ENCODE measurements at regions not wholly inside any gene's neighbourhood (a gene's known extent, or its start where the extent isn't known, plus 50 kb on each side); places are given as distances from the start of the nearest gene placed in this dataset.

- intact Hi-C loops (cut with micrococcal nuclease): no loop called here
- Mint-ChIP-seq H3K4me1 (ENCODE audit: low read depth) (no peaks in the 10 kb centered on the region), H3K4me3 (ENCODE audit: low read depth) (no peak overlapping the region), H3K27ac (no peak overlapping the region), H3K27me3 (ENCODE audit: low read depth) (no peaks in the 10 kb centered on the region), H3K36me3 (ENCODE audit: low read depth) (no peaks in the 10 kb centered on the region), H3K9me3 (peaks cover 11% of the 10 kb centered on the region)
- no peak for DNase-seq (ENCODE audit: low spot score)
Measured at GRCh38 chr16:72389791-72390190, 217.8 kb upstream of the PMFBP1 start.

DNA sequence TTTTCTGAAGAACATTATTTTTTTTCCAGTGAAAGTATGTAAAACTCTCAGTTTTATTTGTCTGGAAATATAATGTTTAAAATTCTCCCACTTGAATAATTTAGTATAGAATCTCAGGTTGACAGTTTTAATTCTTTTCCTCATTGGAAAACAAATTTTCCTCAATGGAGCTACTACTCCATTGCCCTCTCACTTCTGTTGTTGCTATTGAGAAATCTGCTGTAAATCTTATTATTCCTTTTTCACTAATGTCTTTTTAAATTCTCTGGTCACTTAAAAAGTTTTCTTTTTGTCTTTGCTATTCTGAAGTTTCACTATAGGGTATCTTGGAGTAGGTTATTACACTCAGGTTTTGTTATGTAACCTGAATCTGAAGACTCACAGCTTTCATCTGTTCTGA lies 216.1 kb upstream of the PMFBP1 start:
- no peaks in the 10 kb centered on the region for H3K9me3 Mint-ChIP-seq
- H3K4me1 Mint-ChIP-seq (ENCODE audit: low read depth): no peaks in the 10 kb centered on the region
- no peak overlapping the region for H3K27ac Mint-ChIP-seq
- H3K36me3 Mint-ChIP-seq (ENCODE audit: low read depth): no peaks in the 10 kb centered on the region
- intact Hi-C loops (cut with micrococcal nuclease): no loop called here
- H3K4me3 Mint-ChIP-seq (ENCODE audit: low read depth): no peak overlapping the region
- no peaks in the 10 kb centered on the region for H3K27me3 Mint-ChIP-seq (ENCODE audit: low read depth)
- DNase-seq (ENCODE audit: low spot score): no peak

DNA sequence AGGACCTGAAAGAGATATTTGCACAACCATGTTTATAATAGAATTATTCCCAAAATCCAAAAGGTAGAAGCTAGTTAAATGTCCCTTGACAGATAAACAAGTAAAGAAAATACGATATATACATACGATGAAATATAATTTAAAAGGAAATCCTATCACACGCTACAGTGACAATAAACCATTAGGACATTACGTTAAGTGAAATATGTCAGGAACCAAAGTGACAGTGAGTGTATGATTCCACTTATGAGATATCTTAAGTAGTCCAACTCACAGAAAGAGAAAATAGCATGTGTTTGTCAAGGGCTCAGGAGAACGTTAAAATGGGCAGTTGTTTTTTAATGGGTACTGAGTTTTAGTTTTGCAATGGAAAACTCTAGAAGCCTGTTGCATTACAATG lies 212.7 kb upstream of the PMFBP1 start:
- Mint-ChIP-seq H3K9me3 (no peaks in the 10 kb centered on the region), H3K27ac (no peak overlapping the region), H3K27me3 (ENCODE audit: low read depth) (no peaks in the 10 kb centered on the region), H3K36me3 (ENCODE audit: low read depth) (no peaks in the 10 kb centered on the region), H3K4me3 (ENCODE audit: low read depth) (no peak overlapping the region), H3K4me1 (ENCODE audit: low read depth) (no peaks in the 10 kb centered on the region)
- intact Hi-C loops (cut with micrococcal nuclease): no loop called here
- DNase-seq (ENCODE audit: low spot score): no peak

DNA sequence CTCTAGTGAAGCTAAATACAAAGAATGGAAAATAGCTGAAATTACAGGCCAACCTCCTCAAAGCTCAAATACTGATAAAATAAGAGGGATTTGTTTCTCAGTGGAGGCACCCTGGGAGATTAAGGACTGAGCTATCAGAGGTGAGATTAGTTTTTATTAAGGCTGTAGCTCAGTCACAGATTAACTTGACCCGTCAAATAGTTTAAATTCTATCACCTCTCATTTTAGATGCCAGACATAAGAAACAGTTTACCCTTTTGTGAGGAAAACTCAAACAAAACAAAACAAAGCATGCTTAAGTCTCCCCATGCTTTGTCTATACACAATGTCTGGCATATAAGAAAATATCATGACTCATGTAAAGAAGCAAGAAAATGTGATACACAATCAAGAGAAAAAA lies 208.3 kb upstream of the PMFBP1 start:
- Mint-ChIP-seq H3K27me3 (ENCODE audit: low read depth) (no peaks in the 10 kb centered on the region), H3K4me1 (ENCODE audit: low read depth) (no peaks in the 10 kb centered on the region), H3K9me3 (no peaks in the 10 kb centered on the region), H3K36me3 (ENCODE audit: low read depth) (no peaks in the 10 kb centered on the region), H3K27ac (no peak overlapping the region), H3K4me3 (ENCODE audit: low read depth) (no peak overlapping the region)
- no peak for DNase-seq (ENCODE audit: low spot score)
- intact Hi-C loops (cut with micrococcal nuclease): no loop called here

DNA sequence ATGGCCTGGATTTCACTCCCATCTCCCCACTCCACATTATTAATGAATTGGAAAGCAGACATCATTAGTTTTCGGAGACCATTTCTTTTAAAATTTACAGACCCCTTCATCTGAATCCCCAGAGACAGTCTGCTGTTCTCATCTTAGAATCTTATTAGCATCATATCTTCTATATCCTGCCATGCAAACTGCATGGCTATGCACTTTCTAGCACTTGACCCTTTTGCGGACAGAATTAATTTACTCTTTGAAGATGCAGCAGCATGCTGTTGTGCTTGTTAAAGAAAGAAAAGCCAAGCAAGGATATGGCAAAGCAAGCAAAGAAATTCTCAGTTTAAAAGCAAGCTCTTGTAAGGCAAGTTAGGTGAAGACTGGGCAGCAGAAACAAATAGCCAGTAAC lies 201.2 kb upstream of the PMFBP1 start:
- Mint-ChIP-seq H3K36me3 (ENCODE audit: low read depth) (no peaks in the 10 kb centered on the region), H3K9me3 (no peaks in the 10 kb centered on the region), H3K4me3 (ENCODE audit: low read depth) (no peak overlapping the region), H3K4me1 (ENCODE audit: low read depth) (no peaks in the 10 kb centered on the region), H3K27me3 (ENCODE audit: low read depth) (no peaks in the 10 kb centered on the region), H3K27ac (no peak overlapping the region)
- no peak for DNase-seq (ENCODE audit: low spot score)
- intact Hi-C loops (cut with micrococcal nuclease): no loop called here

GRCh38 chr16:72372087-72373045 lies 200.4 kb upstream of the PMFBP1 start:
- H3K4me3 Mint-ChIP-seq (ENCODE audit: low read depth): no peak overlapping the region
- no peak overlapping the region for H3K27ac Mint-ChIP-seq
- H3K4me1 Mint-ChIP-seq (ENCODE audit: low read depth): no peaks in the 10 kb centered on the region
- no peaks in the 10 kb centered on the region for H3K36me3 Mint-ChIP-seq (ENCODE audit: low read depth)
- H3K27me3 Mint-ChIP-seq (ENCODE audit: low read depth): no peaks in the 10 kb centered on the region
- no peak for DNase-seq (ENCODE audit: low spot score)
- H3K9me3 Mint-ChIP-seq: no peaks in the 10 kb centered on the region
- intact Hi-C loops (cut with micrococcal nuclease): no loop called here

- intact Hi-C loops (cut with micrococcal nuclease): no loop called here
- no peak overlapping the region for H3K27ac Mint-ChIP-seq
- H3K36me3 Mint-ChIP-seq (ENCODE audit: low read depth): no peaks in the 10 kb centered on the region
- H3K9me3 Mint-ChIP-seq: no peaks in the 10 kb centered on the region
- H3K4me1 Mint-ChIP-seq (ENCODE audit: low read depth): no peaks in the 10 kb centered on the region
- DNase-seq (ENCODE audit: low spot score): no peak
- H3K4me3 Mint-ChIP-seq (ENCODE audit: low read depth): no peak overlapping the region
- H3K27me3 Mint-ChIP-seq (ENCODE audit: low read depth): no peaks in the 10 kb centered on the region
Measured at GRCh38 chr16:72371307-72372086, 199.5 kb upstream of the PMFBP1 start.

DNA sequence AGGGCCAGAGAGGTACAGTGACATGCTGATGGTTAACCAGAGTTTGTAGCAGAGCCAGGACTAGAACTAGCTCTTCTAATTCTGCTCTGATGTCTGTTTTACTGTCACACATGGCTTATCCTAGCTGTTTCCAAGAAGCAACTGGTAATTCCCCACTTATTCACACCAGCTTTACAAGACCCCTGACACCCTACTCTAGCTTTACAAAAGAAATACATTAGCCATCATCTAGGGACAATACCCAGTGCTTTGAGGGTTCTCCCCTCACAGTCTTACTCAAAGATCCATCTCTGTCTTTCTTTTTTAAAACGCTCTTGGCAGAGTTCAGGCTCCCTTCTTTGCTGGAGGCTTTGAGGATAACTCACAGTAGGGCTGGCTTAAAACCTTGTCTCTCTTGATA lies 197.3 kb upstream of the PMFBP1 start:
- Mint-ChIP-seq H3K9me3 (no peaks in the 10 kb centered on the region), H3K36me3 (ENCODE audit: low read depth) (no peaks in the 10 kb centered on the region), H3K27ac (no peak overlapping the region), H3K27me3 (ENCODE audit: low read depth) (no peaks in the 10 kb centered on the region), H3K4me1 (ENCODE audit: low read depth) (no peaks in the 10 kb centered on the region), H3K4me3 (ENCODE audit: low read depth) (no peak overlapping the region)
- intact Hi-C loops (cut with micrococcal nuclease): no loop called here
- no peak for DNase-seq (ENCODE audit: low spot score)

- no peaks in the 10 kb centered on the region for H3K4me1 Mint-ChIP-seq (ENCODE audit: low read depth)
- intact Hi-C loops (cut with micrococcal nuclease): no loop called here
- DNase-seq (ENCODE audit: low spot score): no peak
- no peak overlapping the region for H3K27ac Mint-ChIP-seq
- no peaks in the 10 kb centered on the region for H3K36me3 Mint-ChIP-seq (ENCODE audit: low read depth)
- no peaks in the 10 kb centered on the region for H3K27me3 Mint-ChIP-seq (ENCODE audit: low read depth)
- H3K9me3 Mint-ChIP-seq: no peaks in the 10 kb centered on the region
- H3K4me3 Mint-ChIP-seq (ENCODE audit: low read depth): no peak overlapping the region
Measured at GRCh38 chr16:72367851-72368250, 195.9 kb upstream of the PMFBP1 start.

GRCh38 chr16:72362973-72363372 lies 191.0 kb upstream of the PMFBP1 start:
- H3K27me3 Mint-ChIP-seq (ENCODE audit: low read depth): no peaks in the 10 kb centered on the region
- H3K9me3 Mint-ChIP-seq: no peaks in the 10 kb centered on the region
- no peaks in the 10 kb centered on the region for H3K36me3 Mint-ChIP-seq (ENCODE audit: low read depth)
- no peak overlapping the region for H3K27ac Mint-ChIP-seq
- no peaks in the 10 kb centered on the region for H3K4me1 Mint-ChIP-seq (ENCODE audit: low read depth)
- intact Hi-C loops (cut with micrococcal nuclease): no loop called here
- DNase-seq (ENCODE audit: low spot score): no peak
- H3K4me3 Mint-ChIP-seq (ENCODE audit: low read depth): no peak overlapping the region

- Mint-ChIP-seq H3K4me1 (ENCODE audit: low read depth) (no peaks in the 10 kb centered on the region), H3K9me3 (no peaks in the 10 kb centered on the region), H3K27ac (no peak overlapping the region), H3K4me3 (ENCODE audit: low read depth) (no peak overlapping the region), H3K27me3 (ENCODE audit: low read depth) (no peaks in the 10 kb centered on the region), H3K36me3 (ENCODE audit: low read depth) (no peaks in the 10 kb centered on the region)
- intact Hi-C loops (cut with micrococcal nuclease): no loop called here
- DNase-seq (ENCODE audit: low spot score): no peak
Measured at GRCh38 chr16:72362476-72362875, 190.5 kb upstream of the PMFBP1 start.

- Mint-ChIP-seq H3K4me3 (ENCODE audit: low read depth) (no peak overlapping the region), H3K9me3 (no peaks in the 10 kb centered on the region), H3K27ac (no peak overlapping the region), H3K4me1 (ENCODE audit: low read depth) (no peaks in the 10 kb centered on the region), H3K36me3 (ENCODE audit: low read depth) (no peaks in the 10 kb centered on the region), H3K27me3 (ENCODE audit: low read depth) (no peaks in the 10 kb centered on the region)
- DNase-seq (ENCODE audit: low spot score): no peak
- intact Hi-C loops (cut with micrococcal nuclease): no loop called here
Measured at GRCh38 chr16:72357910-72358309, 186.0 kb upstream of the PMFBP1 start.

DNA sequence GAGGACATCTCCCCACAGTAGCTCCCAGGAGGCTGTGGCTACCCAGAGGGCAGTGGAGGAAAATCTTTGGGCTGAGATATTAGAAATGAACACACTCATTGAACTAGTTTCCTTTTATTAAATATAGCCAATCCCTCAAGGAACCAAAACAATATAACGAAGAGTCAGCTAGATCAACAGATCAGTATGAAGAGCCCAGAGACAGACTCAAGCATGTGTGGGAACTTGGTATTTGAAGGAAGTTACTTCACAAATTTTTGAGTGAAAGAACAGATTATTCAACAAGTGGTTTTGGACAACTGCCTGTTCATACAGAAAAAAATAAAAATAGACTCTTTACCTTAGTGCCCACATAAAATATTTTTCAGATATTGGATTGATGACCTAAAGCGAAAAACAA lies 183.6 kb upstream of the PMFBP1 start:
- no peak overlapping the region for H3K27ac Mint-ChIP-seq
- no peaks in the 10 kb centered on the region for H3K9me3 Mint-ChIP-seq
- intact Hi-C loops (cut with micrococcal nuclease): no loop called here
- DNase-seq (ENCODE audit: low spot score): no peak
- H3K4me3 Mint-ChIP-seq (ENCODE audit: low read depth): no peak overlapping the region
- no peaks in the 10 kb centered on the region for H3K36me3 Mint-ChIP-seq (ENCODE audit: low read depth)
- no peaks in the 10 kb centered on the region for H3K27me3 Mint-ChIP-seq (ENCODE audit: low read depth)
- no peaks in the 10 kb centered on the region for H3K4me1 Mint-ChIP-seq (ENCODE audit: low read depth)
